ENCODE measurements at regions not wholly inside any gene's neighbourhood (a gene's known extent, or its start where the extent isn't known, plus 50 kb on each side); places are given as distances from the start of the nearest gene placed in this dataset.

GRCh38 chr20:9926007-9926406 lies 87.1 kb upstream of the PAK5 start:
- Histone ChIP-seq H3K4me1 (ENCODE audit: control insufficient read depth in 1 of 2, insufficient read depth in 2 of 2, low read length in 2 of 2) (peaks cover 8 to 31% of the 10 kb centered on the region in 2 donors), H3K4me3 (ENCODE audit: low read depth in 1 of 2, low read length in 2 of 2) (no peak overlapping the region), H3K36me3 (ENCODE audit: control insufficient read depth in 1 of 2, insufficient read depth in 2 of 2, low read length in 2 of 2) (no peaks in the 10 kb centered on the region), H3K9me3 (ENCODE audit: control insufficient read depth in 1 of 2, low read length in 2 of 2) (no peaks in the 10 kb centered on the region), H3K27ac (ENCODE audit: low read depth, low read length) (no peak overlapping the region), H3K9ac (ENCODE audit: low read depth in 1 of 2, low read length in 2 of 2) (no peak overlapping the region), H3K27me3 (ENCODE audit: control insufficient read depth in 1 of 2, insufficient read depth in 2 of 2, low read length in 2 of 2) (no peaks in the 10 kb centered on the region)

GRCh38 chr20:9923648-9924047 lies 84.8 kb upstream of the PAK5 start:
- no peak overlapping the region for H3K9ac ChIP-seq (ENCODE audit: low read depth in 1 of 2, low read length in 2 of 2)
- no peaks in the 10 kb centered on the region for H3K36me3 ChIP-seq (ENCODE audit: control insufficient read depth in 1 of 2, insufficient read depth in 2 of 2, low read length in 2 of 2)
- no peaks in the 10 kb centered on the region for H3K27me3 ChIP-seq (ENCODE audit: control insufficient read depth in 1 of 2, insufficient read depth in 2 of 2, low read length in 2 of 2)
- peaks cover 9 to 41% of the 10 kb centered on the region in 2 donors for H3K4me1 ChIP-seq (ENCODE audit: control insufficient read depth in 1 of 2, insufficient read depth in 2 of 2, low read length in 2 of 2)
- no peaks in the 10 kb centered on the region for H3K9me3 ChIP-seq (ENCODE audit: control insufficient read depth in 1 of 2, low read length in 2 of 2)
- no peak overlapping the region for H3K4me3 ChIP-seq (ENCODE audit: low read depth in 1 of 2, low read length in 2 of 2)
- no peak overlapping the region for H3K27ac ChIP-seq (ENCODE audit: low read depth, low read length)

GRCh38 chr20:9920866-9921265 lies 82.0 kb upstream of the PAK5 start:
- H3K36me3 ChIP-seq (ENCODE audit: control insufficient read depth in 1 of 2, insufficient read depth in 2 of 2, low read length in 2 of 2), result no peaks in the 10 kb centered on the region
- no peaks in the 10 kb centered on the region for H3K9me3 ChIP-seq (ENCODE audit: control insufficient read depth in 1 of 2, low read length in 2 of 2)
- no peak overlapping the region for H3K27ac ChIP-seq (ENCODE audit: low read depth, low read length)
- no peak overlapping the region for H3K4me3 ChIP-seq (ENCODE audit: low read depth in 1 of 2, low read length in 2 of 2)
- no peaks in the 10 kb centered on the region for H3K27me3 ChIP-seq (ENCODE audit: control insufficient read depth in 1 of 2, insufficient read depth in 2 of 2, low read length in 2 of 2)
- no peak overlapping the region for H3K9ac ChIP-seq (ENCODE audit: low read depth in 1 of 2, low read length in 2 of 2)
- H3K4me1 ChIP-seq (ENCODE audit: control insufficient read depth in 1 of 2, insufficient read depth in 2 of 2, low read length in 2 of 2), result peaks cover 9 to 23% of the 10 kb centered on the region in 2 donors

GRCh38 chr20:9919271-9920014 lies 80.6 kb upstream of the PAK5 start:
- Histone ChIP-seq H3K27me3 (ENCODE audit: control insufficient read depth in 1 of 2, insufficient read depth in 2 of 2, low read length in 2 of 2) (no peaks in the 10 kb centered on the region), H3K9ac (ENCODE audit: low read depth in 1 of 2, low read length in 2 of 2) (no peak overlapping the region), H3K4me1 (ENCODE audit: control insufficient read depth in 1 of 2, insufficient read depth in 2 of 2, low read length in 2 of 2) (peaks cover 9 to 23% of the 10 kb centered on the region in 2 donors), H3K9me3 (ENCODE audit: control insufficient read depth in 1 of 2, low read length in 2 of 2) (no peaks in the 10 kb centered on the region), H3K36me3 (ENCODE audit: control insufficient read depth in 1 of 2, insufficient read depth in 2 of 2, low read length in 2 of 2) (no peaks in the 10 kb centered on the region), H3K27ac (ENCODE audit: low read depth, low read length) (no peak overlapping the region), H3K4me3 (ENCODE audit: low read depth in 1 of 2, low read length in 2 of 2) (no peak overlapping the region)

GRCh38 chr20:9918348-9918747 lies 79.5 kb upstream of the PAK5 start:
- H3K27ac ChIP-seq (ENCODE audit: low read depth, low read length), result no peak overlapping the region
- no peak overlapping the region for H3K4me3 ChIP-seq (ENCODE audit: low read depth in 1 of 2, low read length in 2 of 2)
- H3K9me3 ChIP-seq (ENCODE audit: control insufficient read depth in 1 of 2, low read length in 2 of 2), result no peaks in the 10 kb centered on the region
- H3K4me1 ChIP-seq (ENCODE audit: control insufficient read depth in 1 of 2, insufficient read depth in 2 of 2, low read length in 2 of 2), result peaks cover 9 to 23% of the 10 kb centered on the region in 2 donors
- no peaks in the 10 kb centered on the region for H3K27me3 ChIP-seq (ENCODE audit: control insufficient read depth in 1 of 2, insufficient read depth in 2 of 2, low read length in 2 of 2)
- no peak overlapping the region for H3K9ac ChIP-seq (ENCODE audit: low read depth in 1 of 2, low read length in 2 of 2)
- no peaks in the 10 kb centered on the region for H3K36me3 ChIP-seq (ENCODE audit: control insufficient read depth in 1 of 2, insufficient read depth in 2 of 2, low read length in 2 of 2)

- Histone ChIP-seq H3K4me3 (ENCODE audit: low read depth in 1 of 2, low read length in 2 of 2) (no peak overlapping the region), H3K27me3 (ENCODE audit: control insufficient read depth in 1 of 2, insufficient read depth in 2 of 2, low read length in 2 of 2) (peaks cover 0 to 4% of the 10 kb centered on the region in 2 donors), H3K36me3 (ENCODE audit: control insufficient read depth in 1 of 2, insufficient read depth in 2 of 2, low read length in 2 of 2) (no peaks in the 10 kb centered on the region), H3K9ac (ENCODE audit: low read depth in 1 of 2, low read length in 2 of 2) (no peak overlapping the region), H3K27ac (ENCODE audit: low read depth, low read length) (no peak overlapping the region), H3K4me1 (ENCODE audit: control insufficient read depth in 1 of 2, insufficient read depth in 2 of 2, low read length in 2 of 2) (peaks cover 9 to 22% of the 10 kb centered on the region in 2 donors), H3K9me3 (ENCODE audit: control insufficient read depth in 1 of 2, low read length in 2 of 2) (no peaks in the 10 kb centered on the region)
Measured at GRCh38 chr20:9916761-9917160, 77.9 kb upstream of the PAK5 start.

GRCh38 chr20:9912858-9913434 lies 74.1 kb upstream of the PAK5 start:
- Histone ChIP-seq H3K36me3 (ENCODE audit: control insufficient read depth in 1 of 2, insufficient read depth in 2 of 2, low read length in 2 of 2) (no peaks in the 10 kb centered on the region), H3K27me3 (ENCODE audit: control insufficient read depth in 1 of 2, insufficient read depth in 2 of 2, low read length in 2 of 2) (peaks cover 0 to 4% of the 10 kb centered on the region in 2 donors), H3K4me1 (ENCODE audit: control insufficient read depth in 1 of 2, insufficient read depth in 2 of 2, low read length in 2 of 2) (no peaks in the 10 kb centered on the region), H3K4me3 (ENCODE audit: low read depth in 1 of 2, low read length in 2 of 2) (no peak overlapping the region), H3K9me3 (ENCODE audit: control insufficient read depth in 1 of 2, low read length in 2 of 2) (no peaks in the 10 kb centered on the region), H3K9ac (ENCODE audit: low read depth in 1 of 2, low read length in 2 of 2) (no peak overlapping the region), H3K27ac (ENCODE audit: low read depth, low read length) (no peak overlapping the region)

- Histone ChIP-seq H3K4me3 (ENCODE audit: low read depth in 1 of 2, low read length in 2 of 2) (no peak overlapping the region), H3K36me3 (ENCODE audit: control insufficient read depth in 1 of 2, insufficient read depth in 2 of 2, low read length in 2 of 2) (no peaks in the 10 kb centered on the region), H3K4me1 (ENCODE audit: control insufficient read depth in 1 of 2, insufficient read depth in 2 of 2, low read length in 2 of 2) (no peaks in the 10 kb centered on the region), H3K27ac (ENCODE audit: low read depth, low read length) (no peak overlapping the region), H3K27me3 (ENCODE audit: control insufficient read depth in 1 of 2, insufficient read depth in 2 of 2, low read length in 2 of 2) (peaks cover 4% of the 10 kb centered on the region in 2 donors), H3K9me3 (ENCODE audit: control insufficient read depth in 1 of 2, low read length in 2 of 2) (no peaks in the 10 kb centered on the region), H3K9ac (ENCODE audit: low read depth in 1 of 2, low read length in 2 of 2) (no peak overlapping the region)
Measured at GRCh38 chr20:9912290-9912689, 73.4 kb upstream of the PAK5 start.

GRCh38 chr20:9911519-9911918 lies 72.6 kb upstream of the PAK5 start:
- Histone ChIP-seq H3K36me3 (ENCODE audit: control insufficient read depth in 1 of 2, insufficient read depth in 2 of 2, low read length in 2 of 2) (no peaks in the 10 kb centered on the region), H3K27me3 (ENCODE audit: control insufficient read depth in 1 of 2, insufficient read depth in 2 of 2, low read length in 2 of 2) (peaks cover 4% of the 10 kb centered on the region in 2 donors), H3K4me3 (ENCODE audit: low read depth in 1 of 2, low read length in 2 of 2) (no peak overlapping the region), H3K9me3 (ENCODE audit: control insufficient read depth in 1 of 2, low read length in 2 of 2) (no peaks in the 10 kb centered on the region), H3K27ac (ENCODE audit: low read depth, low read length) (no peak overlapping the region), H3K9ac (ENCODE audit: low read depth in 1 of 2, low read length in 2 of 2) (no peak overlapping the region), H3K4me1 (ENCODE audit: control insufficient read depth in 1 of 2, insufficient read depth in 2 of 2, low read length in 2 of 2) (no peaks in the 10 kb centered on the region)

- no peaks in the 10 kb centered on the region for H3K36me3 ChIP-seq (ENCODE audit: control insufficient read depth in 1 of 2, insufficient read depth in 2 of 2, low read length in 2 of 2)
- no peaks in the 10 kb centered on the region for H3K4me1 ChIP-seq (ENCODE audit: control insufficient read depth in 1 of 2, insufficient read depth in 2 of 2, low read length in 2 of 2)
- no peak overlapping the region for H3K9ac ChIP-seq (ENCODE audit: low read depth in 1 of 2, low read length in 2 of 2)
- no peak overlapping the region for H3K27ac ChIP-seq (ENCODE audit: low read depth, low read length)
- peaks cover 4% of the 10 kb centered on the region in 2 donors for H3K27me3 ChIP-seq (ENCODE audit: control insufficient read depth in 1 of 2, insufficient read depth in 2 of 2, low read length in 2 of 2)
- no peaks in the 10 kb centered on the region for H3K9me3 ChIP-seq (ENCODE audit: control insufficient read depth in 1 of 2, low read length in 2 of 2)
- no peak overlapping the region for H3K4me3 ChIP-seq (ENCODE audit: low read depth in 1 of 2, low read length in 2 of 2)
Measured at GRCh38 chr20:9909167-9909566, 70.3 kb upstream of the PAK5 start.
